Hematopoietic multipotent progenitor cell (in vitro differentiated cells): ENCODE measurements at regions not wholly inside any gene's neighbourhood (a gene's known extent, or its start where the extent isn't known, plus 50 kb on each side); places are given as distances from the start of the nearest gene placed in this dataset.

Experiments used
- DNase-seq, 3 donors: peaks; one replicate each; pipeline ENCODE4 v3.0.0-alpha.2; 2011 to 2015; ENCODE audit warnings: low read depth in 2 of 3, low spot score in 2 of 3

DNA sequence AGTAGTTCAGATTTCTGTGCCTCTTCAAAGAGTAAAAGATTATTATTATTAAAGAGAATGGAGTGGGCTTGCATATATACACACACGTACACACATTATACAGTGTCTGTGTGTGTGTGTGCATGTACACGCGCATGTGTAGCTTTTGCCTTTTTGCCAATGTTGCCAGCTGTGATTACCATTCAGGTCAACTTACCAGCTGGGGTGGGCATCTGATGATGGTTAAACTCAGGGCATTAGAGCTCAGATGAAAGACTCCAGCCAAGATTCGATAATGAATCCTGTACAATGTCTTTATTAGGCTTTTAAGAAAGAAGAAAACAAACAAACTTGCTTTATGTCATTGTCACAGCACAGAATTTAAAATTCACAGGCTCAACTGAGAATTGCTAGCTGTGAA lies 296.5 kb upstream of the DMAC1 start:
- no peak for DNase-seq

DNA sequence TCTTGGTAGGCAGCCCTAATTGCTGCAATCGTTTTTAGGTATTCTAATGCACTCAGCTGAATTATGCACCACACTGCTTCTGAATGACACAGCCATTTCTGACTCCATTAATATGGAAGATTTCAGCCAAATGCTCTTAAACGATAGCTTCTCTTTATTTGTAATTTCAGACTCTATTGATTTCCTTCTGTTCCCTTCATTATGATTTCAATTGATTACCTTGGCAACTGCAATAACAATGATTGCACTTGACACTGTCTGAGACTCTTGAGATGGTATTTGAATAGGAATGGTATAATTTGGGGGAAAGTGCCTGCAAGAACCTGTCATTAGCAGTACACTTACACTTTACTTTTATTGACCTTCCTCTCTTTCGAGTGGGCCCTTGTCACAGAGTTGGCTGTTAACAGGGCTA lies 296.1 kb upstream of the DMAC1 start:
- DNase-seq, result no peak

DNA sequence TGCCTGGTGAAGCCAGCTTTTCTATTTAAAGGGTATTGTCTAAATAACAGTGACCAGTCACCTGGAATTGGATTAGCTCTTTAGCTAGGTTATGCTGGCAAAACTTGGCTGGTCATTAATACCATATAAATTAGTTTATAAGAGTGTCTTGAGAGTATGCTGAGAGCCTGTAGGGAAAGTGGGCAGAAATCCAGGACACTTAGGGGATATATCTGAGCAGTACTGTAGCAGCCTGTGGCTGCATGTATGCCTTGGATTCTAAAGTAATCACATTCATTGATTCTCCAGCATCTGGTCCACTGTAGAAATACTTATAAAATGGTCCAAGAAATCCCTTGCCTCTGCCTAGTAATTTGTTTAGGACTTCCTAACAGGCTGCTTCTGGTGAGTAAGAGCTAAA lies 288.9 kb upstream of the DMAC1 start:
- no peak for DNase-seq

DNA sequence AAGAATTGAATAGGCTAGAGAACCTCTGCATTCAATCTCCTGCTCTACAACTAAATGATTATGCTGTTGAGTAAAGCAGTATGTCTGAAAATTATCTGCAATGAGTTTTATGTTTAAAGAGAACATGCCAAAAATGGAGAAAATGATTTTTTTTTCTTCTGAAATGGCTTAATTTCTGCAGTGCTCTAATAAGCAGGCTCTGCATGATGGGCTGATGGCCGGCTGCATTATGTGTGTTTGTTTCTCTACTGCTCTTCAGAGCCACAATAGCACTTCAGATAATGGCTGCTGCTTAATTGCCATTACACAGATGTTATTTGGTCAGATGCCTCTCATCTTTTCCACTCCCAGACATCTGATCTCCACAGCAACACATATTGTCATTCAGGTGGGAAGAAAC lies 286.4 kb upstream of the DMAC1 start:
- DNase-seq, result no peak

DNA sequence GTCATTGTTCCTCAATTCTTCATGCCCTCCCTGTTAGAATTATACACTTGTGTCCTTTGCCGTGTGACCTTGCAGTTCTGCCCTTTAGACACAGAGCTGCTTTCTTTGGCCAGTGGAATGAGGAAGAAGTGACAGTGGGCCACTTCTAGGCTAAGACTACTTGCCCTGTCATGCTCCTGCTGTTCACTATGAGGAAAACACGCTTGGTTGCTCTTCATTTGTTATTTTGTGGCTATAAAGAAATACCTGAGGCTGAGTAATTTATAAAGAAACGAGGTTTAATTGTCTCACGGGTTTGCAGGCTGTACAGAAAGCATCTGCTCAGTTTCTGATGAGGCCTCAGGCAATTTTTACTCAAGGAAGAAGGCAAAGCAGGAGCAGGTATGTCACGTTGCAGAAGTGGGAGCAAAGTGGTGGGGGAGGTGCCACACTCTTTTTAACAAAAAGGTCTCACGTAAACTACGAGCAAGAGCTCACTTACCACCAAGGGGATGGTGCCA lies 279.1 kb upstream of the DMAC1 start:
- no peak for DNase-seq

DNA sequence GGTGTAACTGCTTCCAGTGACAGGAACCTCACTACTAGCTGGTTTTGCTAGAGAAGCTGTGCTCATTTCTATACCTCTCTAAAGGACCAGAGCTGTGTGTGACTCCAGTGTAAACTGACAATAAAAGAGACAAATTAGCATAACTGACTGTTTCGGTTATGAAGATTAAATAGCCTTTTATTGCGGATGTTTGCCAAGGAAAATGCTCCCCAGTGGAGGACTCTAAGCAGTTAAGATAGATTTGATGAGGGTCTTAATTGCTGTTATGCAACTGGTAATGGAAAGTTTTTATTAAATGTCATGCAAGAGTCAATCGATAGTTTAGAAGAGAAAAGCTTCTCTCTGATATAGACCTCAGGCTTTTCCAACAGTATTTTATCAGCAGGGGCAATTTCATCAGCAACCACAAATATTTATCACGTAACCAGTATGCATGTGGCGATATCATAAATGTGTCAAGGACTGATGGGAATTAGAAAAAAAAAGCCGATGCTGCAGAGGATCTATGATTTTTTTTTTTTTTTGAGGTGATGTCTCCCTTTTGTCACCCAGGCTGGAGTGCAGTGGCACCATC lies 275.2 kb upstream of the DMAC1 start:
- no peak for DNase-seq

DNA sequence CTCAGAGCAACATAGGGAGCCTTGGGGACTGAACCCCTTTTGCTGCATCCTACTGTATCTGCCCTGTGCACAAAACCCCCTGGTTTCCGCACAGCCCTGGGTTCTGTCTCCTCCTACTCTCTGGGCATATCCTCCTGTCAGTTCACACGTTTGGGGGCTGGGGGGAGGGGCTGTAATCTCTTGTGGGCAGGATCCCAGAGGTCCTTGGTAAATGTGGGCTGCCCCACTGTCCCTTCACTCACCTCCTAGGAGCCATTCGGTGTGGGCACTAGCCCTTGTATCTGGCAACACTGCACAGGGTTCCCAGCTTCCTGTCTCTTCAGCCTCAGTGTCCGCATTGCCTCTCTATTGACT lies 271.8 kb upstream of the DMAC1 start:
- no peak for DNase-seq

DNA sequence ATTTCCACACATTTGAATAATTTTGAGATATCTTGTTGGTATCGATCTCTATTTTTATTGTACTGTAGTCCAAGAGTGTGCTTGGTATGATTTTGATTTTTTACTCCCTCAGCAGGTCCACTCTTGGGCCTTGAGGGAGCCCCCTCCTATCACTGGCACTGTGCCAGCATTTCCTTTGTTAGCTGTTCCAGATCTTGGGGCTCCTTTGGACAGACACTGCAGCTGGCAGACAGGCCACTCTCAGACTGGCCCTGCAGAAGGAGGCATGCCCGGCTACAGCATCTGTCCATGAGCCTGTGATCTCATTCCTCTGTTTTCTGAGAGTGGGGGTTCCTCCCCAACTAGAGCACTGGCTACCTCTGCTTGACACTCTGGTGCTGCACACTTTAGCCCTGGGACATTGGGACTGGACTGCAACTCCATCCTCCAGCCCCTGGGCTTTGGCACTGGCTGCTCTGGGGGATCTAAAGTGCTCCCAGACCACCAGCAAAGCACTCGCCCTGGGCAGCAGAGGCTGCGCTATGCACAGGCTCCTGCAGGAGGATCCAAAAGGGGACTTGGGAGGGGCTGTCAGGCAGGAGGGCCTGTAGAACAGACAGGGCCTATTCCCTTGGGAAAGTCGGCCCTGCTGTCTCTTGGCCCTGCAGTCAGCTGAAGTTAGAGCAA lies 271.3 kb upstream of the DMAC1 start:
- DNase-seq, result no peak

DNA sequence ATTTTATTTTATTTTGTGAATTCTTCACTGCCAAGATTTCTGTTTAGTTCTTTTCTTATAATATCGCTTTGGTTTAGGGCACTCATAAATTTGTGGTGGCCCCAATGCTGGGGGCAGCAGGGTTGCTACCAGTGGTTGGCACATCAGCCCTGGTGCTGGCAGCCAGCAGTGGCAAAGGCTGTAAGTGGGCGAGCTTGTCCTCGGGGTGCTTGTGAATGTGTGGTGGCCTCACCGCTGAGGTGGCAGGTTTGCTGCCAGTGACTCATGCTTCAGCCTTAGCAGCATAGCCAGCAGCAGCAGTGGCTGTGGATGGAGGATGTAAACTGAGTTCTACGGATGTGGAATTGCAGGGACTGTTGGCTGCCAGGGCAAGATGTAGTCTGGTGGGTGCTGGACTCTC lies 262.9 kb upstream of the DMAC1 start:
- DNase-seq, result no peak

DNA sequence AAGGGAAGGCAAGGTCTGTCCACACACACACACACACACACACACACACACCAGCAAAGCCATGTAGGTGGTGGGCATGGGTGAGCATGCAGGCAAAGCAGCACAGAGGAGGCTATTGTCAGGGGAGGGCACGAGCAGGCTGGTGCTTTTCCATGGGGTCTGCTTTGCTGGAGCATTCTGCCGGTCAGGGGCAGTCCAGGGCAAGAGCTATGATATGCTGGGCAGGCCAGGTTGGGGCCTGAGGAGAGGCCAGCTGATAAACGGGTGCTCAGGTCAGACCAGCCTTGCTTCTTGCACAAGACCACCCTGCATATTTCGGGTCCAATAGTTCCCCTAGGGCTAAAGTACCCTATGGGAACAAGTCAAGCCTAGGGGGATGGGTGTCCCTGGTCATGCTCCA lies 253.9 kb upstream of the DMAC1 start:
- no peak for DNase-seq

DNA sequence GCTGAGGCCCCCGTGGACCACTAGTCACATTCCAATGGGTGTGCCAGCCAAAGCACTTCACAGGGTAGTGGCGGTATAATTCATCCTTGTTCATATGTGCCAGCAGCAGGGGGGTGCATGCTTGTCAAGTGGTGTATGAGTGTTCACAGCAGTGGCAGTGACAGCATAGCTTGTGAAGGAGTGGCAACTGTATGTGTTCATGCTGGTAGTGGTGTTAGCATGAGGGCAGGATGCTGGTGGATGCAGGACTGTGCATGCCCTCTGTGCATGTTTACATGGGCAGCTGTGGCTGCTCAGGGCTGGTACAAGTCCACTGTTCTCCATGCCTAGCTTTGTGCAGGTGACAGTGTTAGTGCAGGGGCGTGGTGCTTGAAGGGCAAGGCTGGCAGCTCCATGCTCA lies 253.4 kb upstream of the DMAC1 start:
- no peak for DNase-seq

DNA sequence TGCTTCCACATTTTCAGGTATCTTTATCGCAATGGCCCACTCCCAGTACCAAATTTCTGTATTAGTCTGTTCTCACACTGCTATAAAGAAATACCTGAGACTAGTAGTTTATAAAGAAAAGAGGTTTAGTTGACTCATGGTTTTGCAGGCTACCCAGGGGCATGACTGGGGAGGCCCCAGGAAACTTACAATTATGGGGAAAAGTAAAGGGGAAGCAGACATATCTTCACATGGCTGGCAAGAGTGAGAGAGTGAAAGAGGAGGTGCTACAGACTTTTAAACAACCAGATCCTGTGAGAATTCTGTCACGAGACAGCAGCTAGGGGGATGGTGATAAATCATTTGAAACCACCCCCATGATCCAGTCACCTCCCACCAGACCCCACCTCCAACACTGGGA lies 238.2 kb upstream of the DMAC1 start:
- DNase-seq, result no peak

DNA sequence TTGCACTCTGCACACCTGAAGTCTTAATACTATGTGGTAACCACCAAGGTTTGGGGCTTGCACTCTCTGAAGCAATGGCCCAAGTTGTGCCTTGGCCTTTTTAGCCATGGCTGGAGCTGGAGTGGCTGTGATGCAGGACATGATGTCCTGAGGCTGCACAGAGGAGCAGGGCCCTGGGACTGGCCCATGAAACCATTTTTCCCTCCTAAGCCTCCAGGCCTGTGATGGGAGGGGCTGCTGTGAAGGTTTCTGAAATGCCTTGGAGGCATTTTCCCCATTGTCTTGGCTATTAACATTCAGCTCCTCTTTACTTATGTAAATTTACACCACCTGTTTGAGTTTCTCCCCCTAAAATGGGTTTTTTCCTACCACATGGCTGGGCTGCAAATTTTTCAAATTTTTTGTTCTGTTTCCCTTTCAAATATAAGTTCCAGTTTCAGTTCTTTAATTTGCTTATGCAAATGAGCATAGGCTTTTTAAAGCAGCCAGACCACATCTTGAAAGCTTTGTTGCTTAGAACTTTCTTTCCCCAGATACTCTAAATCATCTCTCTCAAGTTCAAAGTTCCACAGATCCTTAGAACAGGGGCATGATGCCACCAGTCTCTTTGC lies 237.4 kb upstream of the DMAC1 start:
- DNase-seq, result no peak

DNA sequence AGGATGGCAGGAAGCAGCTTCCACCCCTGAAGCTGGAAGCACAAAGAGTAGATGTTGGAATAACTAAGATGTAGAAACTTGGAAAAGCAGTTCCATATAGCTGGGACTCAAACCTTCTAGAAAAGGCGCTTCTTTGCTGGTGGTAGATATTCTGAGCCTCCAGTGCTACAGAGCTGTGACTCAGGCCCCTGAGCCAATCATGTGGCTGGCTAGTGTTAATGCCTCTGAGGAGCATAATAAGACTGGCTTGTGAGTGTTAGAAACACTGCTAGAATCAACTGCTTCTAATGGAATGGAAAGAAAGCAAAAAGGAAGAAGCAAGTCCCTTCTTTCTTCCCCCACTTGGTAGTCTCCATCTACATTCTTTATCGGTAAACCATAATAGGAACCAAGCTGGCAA lies 234.2 kb upstream of the DMAC1 start:
- no peak for DNase-seq

DNA sequence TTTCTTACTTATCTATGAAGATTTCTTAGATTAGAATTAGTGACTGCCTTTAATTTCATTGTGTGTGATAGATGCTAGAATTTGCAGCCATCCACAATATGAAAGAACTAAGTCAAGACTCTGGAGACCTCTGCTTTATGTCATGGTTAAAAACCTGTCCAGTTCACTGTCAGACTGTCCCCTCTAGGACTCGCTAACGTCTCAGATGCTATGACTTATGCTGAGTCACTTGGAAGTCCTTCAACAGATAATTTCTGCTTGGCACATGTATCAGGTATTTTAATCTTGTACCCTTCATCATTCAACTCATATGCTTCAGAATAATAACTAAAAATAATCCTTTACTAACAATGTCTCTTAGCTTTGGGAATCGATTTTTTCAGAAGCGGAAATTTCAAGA lies 230.5 kb upstream of the DMAC1 start:
- no peak for DNase-seq

DNA sequence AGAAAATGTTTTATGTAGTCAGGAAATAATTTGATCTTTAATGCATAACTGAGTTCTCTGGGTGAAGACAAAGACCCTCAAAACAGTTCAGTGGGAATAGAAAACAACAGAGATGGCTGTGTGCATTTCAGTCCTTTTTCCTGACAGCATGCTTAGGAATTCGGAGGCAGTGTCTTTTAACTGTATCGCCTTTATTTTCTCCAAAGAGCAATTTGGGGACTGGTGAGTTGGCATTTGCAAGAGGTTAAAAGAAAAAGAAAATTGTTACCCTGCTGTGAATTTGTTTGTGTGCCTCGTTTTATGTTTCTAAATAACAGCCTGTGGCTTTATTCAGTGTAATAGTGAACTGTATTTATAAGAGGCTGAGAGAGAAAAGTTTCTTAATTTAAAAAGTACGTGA lies 227.8 kb upstream of the DMAC1 start:
- no peak for DNase-seq

DNA sequence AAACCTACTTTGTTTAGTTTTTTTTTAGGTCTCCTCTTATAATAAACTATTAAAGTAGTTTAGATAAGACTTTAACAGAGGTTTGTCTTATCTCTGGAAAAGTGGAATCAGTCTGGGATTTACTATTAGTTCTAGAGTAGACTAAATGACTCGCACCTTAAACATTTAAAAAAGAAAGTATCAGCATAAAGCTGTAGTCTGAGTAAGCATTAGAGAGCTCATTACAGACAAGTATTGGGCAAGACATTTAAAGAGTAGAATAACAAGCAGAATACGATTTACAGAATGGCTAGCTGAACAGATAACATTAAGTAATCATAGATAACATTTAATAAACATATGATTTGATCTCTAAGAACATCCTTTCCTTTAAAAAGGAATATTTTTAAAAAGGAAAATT lies 226.0 kb upstream of the DMAC1 start:
- DNase-seq, result no peak

DNA sequence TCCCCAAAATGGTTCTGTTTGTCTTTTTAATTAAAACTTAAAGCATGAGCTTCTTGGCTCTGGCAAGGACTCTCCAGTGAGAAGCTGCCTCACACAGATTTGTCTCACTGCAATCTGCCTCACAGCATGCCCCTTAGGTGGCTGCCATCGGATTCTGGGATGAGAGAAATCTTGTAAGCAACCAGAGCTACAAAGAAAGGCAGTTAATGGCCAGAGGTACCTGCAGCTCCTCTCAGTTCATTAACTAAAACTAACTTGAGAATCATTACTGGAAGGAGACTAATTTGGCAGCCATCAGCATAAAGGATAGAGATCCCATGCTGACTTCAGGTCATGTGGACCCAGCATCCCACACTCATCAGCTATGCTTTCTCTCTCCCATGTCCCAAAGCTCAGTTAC lies 220.6 kb upstream of the DMAC1 start:
- no peak for DNase-seq

DNA sequence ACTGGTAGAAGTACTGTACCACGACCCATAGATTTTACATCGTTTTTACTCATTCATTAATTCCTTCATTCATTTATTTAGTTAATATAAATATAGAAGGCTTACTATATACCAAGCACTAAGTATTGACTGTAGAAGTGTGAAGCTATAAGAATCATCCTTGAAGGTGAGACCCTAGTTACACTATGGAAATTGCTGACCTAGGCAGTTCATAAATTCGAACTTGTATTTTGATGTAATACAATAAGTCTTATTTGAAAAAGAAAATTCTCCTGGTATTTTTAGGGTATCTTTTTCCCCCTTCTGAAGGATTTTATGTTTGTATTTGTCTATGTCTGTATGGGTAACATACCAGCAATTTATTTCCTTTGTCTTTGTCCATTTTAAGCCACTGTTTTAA lies 220.1 kb upstream of the DMAC1 start:
- DNase-seq, result no peak

DNA sequence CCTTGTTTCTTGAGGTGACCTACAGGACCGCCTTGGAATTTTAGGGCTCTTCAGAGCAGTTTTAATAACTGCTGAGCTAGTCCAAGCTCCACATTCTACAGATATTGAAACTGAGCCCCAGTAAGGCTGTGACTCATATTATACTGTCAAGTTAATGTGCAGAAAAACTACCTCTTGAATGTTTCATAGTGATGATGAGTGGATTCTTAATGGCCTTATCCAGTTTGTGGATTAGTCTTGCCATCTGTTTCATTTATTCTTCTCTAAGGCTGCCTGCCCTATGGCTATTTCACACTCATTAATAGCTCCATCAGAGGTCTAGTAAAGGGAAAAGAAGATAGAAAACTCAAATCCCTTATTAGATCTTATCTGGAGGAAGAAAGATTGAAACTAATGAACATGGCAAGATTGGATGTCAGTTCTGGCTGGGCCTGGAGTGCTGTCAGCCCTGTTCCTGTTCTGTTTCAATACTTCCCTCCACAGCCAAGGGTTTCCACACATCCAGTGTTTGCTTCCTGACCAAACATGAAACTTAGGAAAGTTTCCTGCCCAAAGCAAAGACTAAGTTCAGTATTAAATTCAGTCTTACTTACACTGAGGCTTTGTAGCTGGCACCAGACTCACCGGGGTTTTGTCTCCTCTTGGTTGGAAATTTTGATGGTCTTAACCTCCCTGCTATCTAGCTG lies 215.6 kb upstream of the DMAC1 start:
- no peak for DNase-seq

DNA sequence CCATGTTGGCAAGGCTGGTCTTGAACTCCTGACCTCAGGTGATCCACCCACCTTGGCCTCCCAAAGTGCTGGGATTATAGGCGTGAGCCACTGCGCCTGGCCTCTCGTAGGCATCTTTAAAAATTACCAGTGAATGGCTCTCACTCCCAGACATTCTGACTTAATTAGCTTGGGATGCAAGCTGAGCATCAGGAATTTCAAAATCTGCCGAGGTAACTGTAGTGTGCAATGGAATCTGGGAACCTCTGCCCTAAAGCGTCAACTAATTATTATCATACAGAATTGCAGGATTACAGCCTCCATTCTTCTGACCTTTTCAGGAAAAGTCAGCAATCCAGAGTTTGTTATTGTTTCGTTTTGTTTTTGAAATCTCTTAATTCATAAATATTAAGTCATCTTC lies 213.4 kb upstream of the DMAC1 start:
- DNase-seq, result no peak

DNA sequence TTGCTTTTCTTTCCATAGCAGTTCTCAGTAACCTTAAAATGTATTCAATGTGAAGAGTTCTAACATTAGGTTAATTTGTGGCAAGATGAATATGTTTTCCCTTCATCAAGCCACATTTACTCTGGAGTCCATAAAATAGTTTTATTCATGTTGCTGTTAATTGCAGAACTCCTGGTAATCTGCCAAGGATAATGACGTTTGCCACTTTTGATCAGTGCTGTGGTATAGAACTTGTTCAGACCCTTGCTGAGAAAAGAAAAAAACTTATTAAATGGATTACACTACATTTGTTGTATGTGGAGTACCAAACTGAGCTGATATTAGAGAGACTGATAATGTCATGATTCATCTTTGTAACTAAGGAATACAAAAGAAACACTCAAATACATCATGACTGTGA lies 212.4 kb upstream of the DMAC1 start:
- peak in 2 of 3 donors; percentile 5 to 62 for DNase-seq
